Skeletal muscle satellite cell (primary cell): ENCODE measurements at regions not wholly inside any gene's neighbourhood (a gene's known extent, or its start where the extent isn't known, plus 50 kb on each side); places are given as distances from the start of the nearest gene placed in this dataset.

Source experiments
- H3K27me3 ChIP-seq: 2 replicates; pipeline ENCODE4 v1.7.0; 2013; ENCODE audit warnings: low read length; ENCODE audit not compliant: control insufficient read depth, insufficient read depth
- H3K36me3 ChIP-seq: 2 replicates; pipeline ENCODE4 v1.7.0; 2013; ENCODE audit warnings: mild to moderate bottlenecking, control low read depth, low read length; ENCODE audit not compliant: insufficient read depth
- H3K4me1 ChIP-seq: 2 replicates; pipeline ENCODE4 v1.7.0; 2013; ENCODE audit warnings: low read length; ENCODE audit not compliant: control insufficient read depth, insufficient read depth
- H3K4me2 ChIP-seq: 2 replicates; pipeline ENCODE4 v1.7.0; 2013; ENCODE audit warnings: mild to moderate bottlenecking, low read length
- H3K4me3 ChIP-seq: 2 replicates; pipeline ENCODE4 v1.7.0; 2013; ENCODE audit warnings: low read length
- H3K9ac ChIP-seq: 2 replicates; pipeline ENCODE4 v1.7.0; 2013; ENCODE audit warnings: mild to moderate bottlenecking, low read depth, low read length, moderate library complexity
- H3K9me3 ChIP-seq: replicated peaks from 2 replicates; pipeline ENCODE4 v1.7.0; 2013; ENCODE audit warnings: mild to moderate bottlenecking, control low read depth, low read length

- H3K4me3 ChIP-seq: no peak overlapping the region
- peaks cover 3% of the 10 kb centered on the region for H3K27me3 ChIP-seq
- H3K9ac ChIP-seq: no peak overlapping the region
- H3K4me1 ChIP-seq: no peaks in the 10 kb centered on the region
- H3K36me3 ChIP-seq: no peaks in the 10 kb centered on the region
- H3K9me3 ChIP-seq: no peaks in the 10 kb centered on the region
- no peak overlapping the region for H3K4me2 ChIP-seq
These were observed 457.0 kb upstream of the CDH5 start for GRCh38 chr16:65909310-65910050.

GRCh38 chr16:65908568-65908967, 457.9 kb upstream of the CDH5 start:
- Histone ChIP-seq H3K9ac (no peak overlapping the region), H3K36me3 (no peaks in the 10 kb centered on the region), H3K4me1 (no peaks in the 10 kb centered on the region), H3K9me3 (no peaks in the 10 kb centered on the region), H3K4me2 (no peak overlapping the region), H3K4me3 (no peak overlapping the region), H3K27me3 (peaks cover 3% of the 10 kb centered on the region)

GRCh38 chr16:65905331-65905730, 461.2 kb upstream of the CDH5 start:
- H3K4me3 ChIP-seq: no peak overlapping the region
- H3K4me2 ChIP-seq: no peak overlapping the region
- no peaks in the 10 kb centered on the region for H3K4me1 ChIP-seq
- no peak overlapping the region for H3K9ac ChIP-seq
- no peaks in the 10 kb centered on the region for H3K36me3 ChIP-seq
- peaks cover 3% of the 10 kb centered on the region for H3K27me3 ChIP-seq
- no peaks in the 10 kb centered on the region for H3K9me3 ChIP-seq

GRCh38 chr16:65896448-65897153, 469.9 kb upstream of the CDH5 start:
- H3K36me3 ChIP-seq: no peaks in the 10 kb centered on the region
- H3K4me1 ChIP-seq: no peaks in the 10 kb centered on the region
- no peak overlapping the region for H3K4me2 ChIP-seq
- no peaks in the 10 kb centered on the region for H3K27me3 ChIP-seq
- H3K9me3 ChIP-seq: no peaks in the 10 kb centered on the region
- no peak overlapping the region for H3K4me3 ChIP-seq
- no peak overlapping the region for H3K9ac ChIP-seq

- Histone ChIP-seq H3K9me3 (no peaks in the 10 kb centered on the region), H3K27me3 (no peaks in the 10 kb centered on the region), H3K4me2 (no peak overlapping the region), H3K4me1 (no peaks in the 10 kb centered on the region), H3K36me3 (no peaks in the 10 kb centered on the region), H3K4me3 (no peak overlapping the region), H3K9ac (no peak overlapping the region)
These were observed 470.6 kb upstream of the CDH5 start for GRCh38 chr16:65895906-65896305.

- Histone ChIP-seq H3K9me3 (no peaks in the 10 kb centered on the region), H3K4me1 (no peaks in the 10 kb centered on the region), H3K9ac (no peak overlapping the region), H3K4me3 (no peak overlapping the region), H3K27me3 (no peaks in the 10 kb centered on the region), H3K36me3 (no peaks in the 10 kb centered on the region), H3K4me2 (no peak overlapping the region)
These were observed 471.0 kb upstream of the CDH5 start for GRCh38 chr16:65895486-65895885.

- no peaks in the 10 kb centered on the region for H3K27me3 ChIP-seq
- H3K36me3 ChIP-seq: no peaks in the 10 kb centered on the region
- no peaks in the 10 kb centered on the region for H3K4me1 ChIP-seq
- H3K4me2 ChIP-seq: no peak overlapping the region
- H3K9ac ChIP-seq: no peak overlapping the region
- H3K9me3 ChIP-seq: no peaks in the 10 kb centered on the region
- H3K4me3 ChIP-seq: no peak overlapping the region
These were observed 476.3 kb upstream of the CDH5 start for GRCh38 chr16:65890203-65890602.

GRCh38 chr16:65889533-65889966, 476.9 kb upstream of the CDH5 start:
- Histone ChIP-seq H3K36me3 (no peaks in the 10 kb centered on the region), H3K9ac (no peak overlapping the region), H3K4me2 (no peak overlapping the region), H3K27me3 (no peaks in the 10 kb centered on the region), H3K4me1 (no peaks in the 10 kb centered on the region), H3K4me3 (no peak overlapping the region), H3K9me3 (no peaks in the 10 kb centered on the region)

GRCh38 chr16:65888201-65888600, 478.3 kb upstream of the CDH5 start:
- no peak overlapping the region for H3K4me3 ChIP-seq
- H3K4me1 ChIP-seq: no peaks in the 10 kb centered on the region
- H3K9ac ChIP-seq: no peak overlapping the region
- no peaks in the 10 kb centered on the region for H3K36me3 ChIP-seq
- H3K9me3 ChIP-seq: no peaks in the 10 kb centered on the region
- no peak overlapping the region for H3K4me2 ChIP-seq
- H3K27me3 ChIP-seq: no peaks in the 10 kb centered on the region

- Histone ChIP-seq H3K9me3 (no peaks in the 10 kb centered on the region), H3K4me3 (no peak overlapping the region), H3K27me3 (no peaks in the 10 kb centered on the region), H3K4me1 (no peaks in the 10 kb centered on the region), H3K36me3 (no peaks in the 10 kb centered on the region), H3K4me2 (no peak overlapping the region), H3K9ac (no peak overlapping the region)
These were observed 482.5 kb upstream of the CDH5 start for GRCh38 chr16:65884018-65884417.

GRCh38 chr16:65878347-65878746, 488.1 kb upstream of the CDH5 start:
- H3K4me1 ChIP-seq: no peaks in the 10 kb centered on the region
- no peak overlapping the region for H3K4me2 ChIP-seq
- no peaks in the 10 kb centered on the region for H3K27me3 ChIP-seq
- no peak overlapping the region for H3K9ac ChIP-seq
- H3K9me3 ChIP-seq: no peaks in the 10 kb centered on the region
- no peak overlapping the region for H3K4me3 ChIP-seq
- H3K36me3 ChIP-seq: no peaks in the 10 kb centered on the region

GRCh38 chr16:65876624-65877023, 489.9 kb upstream of the CDH5 start:
- H3K9ac ChIP-seq: no peak overlapping the region
- no peaks in the 10 kb centered on the region for H3K27me3 ChIP-seq
- H3K36me3 ChIP-seq: no peaks in the 10 kb centered on the region
- H3K9me3 ChIP-seq: no peaks in the 10 kb centered on the region
- H3K4me2 ChIP-seq: no peak overlapping the region
- H3K4me3 ChIP-seq: no peak overlapping the region
- no peaks in the 10 kb centered on the region for H3K4me1 ChIP-seq
